WERI-Rb-1 (cell line): ENCODE measurements at regions not wholly inside any gene's neighbourhood (a gene's known extent, or its start where the extent isn't known, plus 50 kb on each side); places are given as distances from the start of the nearest gene placed in this dataset.

ENCODE experiments used
- DNase-seq: peaks from one replicate; pipeline ENCODE4 v3.0.0-alpha.2; 2020
- H3K27ac ChIP-seq: fragments of 250-450 bp; sonication (Bioruptor Pico); 2 replicates; pipeline ENCODE4 v1.5.1; 2020; ENCODE audit warnings: mild to moderate bottlenecking, moderate library complexity
- H3K27me3 ChIP-seq: fragments of 250-450 bp; sonication (Bioruptor Pico); 2 replicates; pipeline ENCODE4 v1.5.1; 2021; ENCODE audit warnings: mild to moderate bottlenecking, low read depth, moderate library complexity; ENCODE audit not compliant: insufficient read depth, severe bottlenecking
- H3K36me3 ChIP-seq: fragments of 250-450 bp; sonication (Bioruptor Pico); 2 replicates; pipeline ENCODE4 v1.5.1; 2020; ENCODE audit warnings: mild to moderate bottlenecking, moderate library complexity
- H3K4me3 ChIP-seq: 2 replicates; pipeline ENCODE4 v1.5.1; 2011; ENCODE audit warnings: low read depth, mild to moderate bottlenecking, control low read depth, low read length
- H3K9me3 ChIP-seq: fragments of 250-450 bp; sonication (Bioruptor Pico); 2 replicates; pipeline ENCODE4 v1.5.1; 2021; ENCODE audit warnings: mild to moderate bottlenecking, moderate library complexity; ENCODE audit not compliant: severe bottlenecking
- TF ChIP-seq, protein P1 (sequence below): IDR thresholded peaks from 2 replicates; pipeline ENCODE4 v1.5.1; 2011; ENCODE audit warnings: low read depth, mild to moderate bottlenecking, control low read depth, inconsistent platforms, low read length

DNA sequence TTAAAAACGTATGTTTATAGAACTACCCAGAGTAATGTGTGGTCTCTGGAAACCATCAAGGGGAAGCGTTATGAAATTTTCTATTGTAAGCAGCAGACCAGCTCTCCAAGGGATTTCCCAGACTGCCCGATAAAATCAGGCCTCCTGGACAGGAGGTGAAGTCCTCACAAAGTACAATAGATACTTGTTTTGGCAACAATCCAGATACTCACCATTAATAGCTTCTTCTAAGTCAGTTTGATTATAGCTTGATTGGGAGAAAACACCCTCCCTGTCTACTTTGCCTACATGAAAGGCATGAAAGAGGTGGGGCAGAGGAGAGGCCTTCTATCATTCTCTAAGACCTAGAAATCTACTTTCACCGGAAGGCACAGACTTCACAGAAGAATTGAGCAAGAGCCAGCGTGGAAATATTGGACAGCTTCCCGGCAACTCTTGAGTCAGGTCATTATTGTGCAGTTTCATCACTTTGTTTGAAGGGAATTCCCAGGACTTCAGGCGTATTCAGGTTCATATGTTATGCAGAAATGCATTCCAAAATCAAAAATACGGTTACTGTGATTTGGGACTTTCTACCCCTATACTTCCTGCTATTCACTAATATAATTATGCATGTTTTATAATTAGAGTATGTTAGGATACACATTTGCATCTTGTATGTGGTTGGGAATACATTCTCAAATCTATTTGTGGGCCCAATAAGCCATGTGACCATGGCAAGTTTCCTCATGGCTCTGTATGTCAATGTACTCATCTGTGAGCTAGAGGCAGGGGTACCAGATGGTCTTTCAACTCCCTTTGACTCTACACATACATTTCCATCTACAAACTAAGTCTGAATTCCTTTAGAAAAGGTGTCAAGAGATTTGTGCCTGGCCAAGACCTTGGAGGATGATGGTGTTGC lies 103.5 kb downstream of the CD47 start:
- H3K27me3 ChIP-seq = no peaks in the 10 kb centered on the region
- H3K4me3 ChIP-seq = no peak overlapping the region
- no peaks in the 10 kb centered on the region for H3K36me3 ChIP-seq
- H3K9me3 ChIP-seq = no peaks in the 10 kb centered on the region
- no peak for DNase-seq
- TF ChIP-seq, protein P1, sequence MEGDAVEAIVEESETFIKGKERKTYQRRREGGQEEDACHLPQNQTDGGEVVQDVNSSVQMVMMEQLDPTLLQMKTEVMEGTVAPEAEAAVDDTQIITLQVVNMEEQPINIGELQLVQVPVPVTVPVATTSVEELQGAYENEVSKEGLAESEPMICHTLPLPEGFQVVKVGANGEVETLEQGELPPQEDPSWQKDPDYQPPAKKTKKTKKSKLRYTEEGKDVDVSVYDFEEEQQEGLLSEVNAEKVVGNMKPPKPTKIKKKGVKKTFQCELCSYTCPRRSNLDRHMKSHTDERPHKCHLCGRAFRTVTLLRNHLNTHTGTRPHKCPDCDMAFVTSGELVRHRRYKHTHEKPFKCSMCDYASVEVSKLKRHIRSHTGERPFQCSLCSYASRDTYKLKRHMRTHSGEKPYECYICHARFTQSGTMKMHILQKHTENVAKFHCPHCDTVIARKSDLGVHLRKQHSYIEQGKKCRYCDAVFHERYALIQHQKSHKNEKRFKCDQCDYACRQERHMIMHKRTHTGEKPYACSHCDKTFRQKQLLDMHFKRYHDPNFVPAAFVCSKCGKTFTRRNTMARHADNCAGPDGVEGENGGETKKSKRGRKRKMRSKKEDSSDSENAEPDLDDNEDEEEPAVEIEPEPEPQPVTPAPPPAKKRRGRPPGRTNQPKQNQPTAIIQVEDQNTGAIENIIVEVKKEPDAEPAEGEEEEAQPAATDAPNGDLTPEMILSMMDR = no peak
- H3K27ac ChIP-seq = no peak overlapping the region

DNA sequence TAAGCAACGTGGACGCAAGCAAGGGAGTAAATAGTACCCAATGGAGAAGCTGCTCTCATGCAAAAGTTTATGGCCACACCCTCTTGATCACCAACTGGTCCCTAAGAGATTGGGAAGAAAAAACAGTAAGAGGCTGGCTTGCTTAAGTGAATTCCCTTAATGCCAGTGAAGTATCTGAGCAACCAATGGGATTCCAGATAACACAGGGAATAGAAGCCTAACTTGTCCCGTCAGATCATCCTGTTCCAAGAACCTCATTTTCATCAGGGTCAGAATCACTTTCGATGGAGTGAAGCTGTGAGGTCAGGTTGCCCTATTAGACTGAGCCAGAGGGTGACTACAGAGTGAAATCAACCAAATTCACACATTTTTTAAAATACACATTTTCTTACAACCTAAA lies 104.3 kb downstream of the CD47 start:
- Histone ChIP-seq H3K36me3 (no peaks in the 10 kb centered on the region), H3K9me3 (no peaks in the 10 kb centered on the region), H3K4me3 (no peak overlapping the region), H3K27ac (no peak overlapping the region), H3K27me3 (no peaks in the 10 kb centered on the region)
- no peak for DNase-seq
- TF ChIP-seq, protein P1 = no peak

DNA sequence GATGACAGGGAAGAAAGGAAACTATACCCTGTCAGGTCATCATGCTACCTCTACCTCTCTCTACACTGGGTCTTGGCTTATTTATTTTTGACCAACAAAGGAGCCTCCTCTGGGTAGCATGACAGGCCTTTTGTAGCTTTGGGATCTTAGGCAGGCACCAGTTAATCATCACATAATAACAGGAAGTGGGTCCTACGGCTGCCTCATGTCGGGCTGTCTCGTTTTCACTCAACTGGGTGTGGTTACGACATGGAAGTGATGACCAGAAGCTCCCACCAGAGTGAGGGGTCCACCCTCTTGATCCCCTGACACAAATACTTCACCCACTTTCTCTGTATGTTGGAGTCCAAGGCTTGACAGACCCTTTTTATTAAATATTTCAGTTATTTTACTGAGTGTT lies 105.3 kb downstream of the CD47 start:
- H3K36me3 ChIP-seq = no peaks in the 10 kb centered on the region
- TF ChIP-seq, protein P1 = no peak
- no peak overlapping the region for H3K27ac ChIP-seq
- no peaks in the 10 kb centered on the region for H3K27me3 ChIP-seq
- H3K4me3 ChIP-seq = no peak overlapping the region
- H3K9me3 ChIP-seq = no peaks in the 10 kb centered on the region
- no peak for DNase-seq

DNA sequence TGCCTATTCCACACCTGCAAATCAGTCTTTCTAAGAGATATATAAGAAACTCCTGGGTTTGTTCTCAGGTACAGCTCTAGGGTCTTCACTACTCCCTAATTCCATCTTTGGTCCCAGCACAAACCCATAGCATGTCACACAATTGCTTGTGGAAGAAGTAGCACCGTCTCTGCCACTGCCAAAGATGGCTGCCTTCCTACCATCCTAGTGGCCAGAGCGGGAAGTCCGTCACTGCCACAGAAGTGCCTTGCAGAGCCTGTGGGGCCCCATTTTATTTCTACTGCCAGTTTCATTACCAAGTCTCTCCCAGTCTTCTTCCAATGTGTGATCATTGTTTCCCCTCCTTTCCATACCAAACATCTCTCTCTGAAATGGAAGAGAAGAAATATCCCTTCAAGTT lies 107.6 kb downstream of the CD47 start:
- Histone ChIP-seq H3K36me3 (no peaks in the 10 kb centered on the region), H3K4me3 (no peak overlapping the region), H3K27me3 (no peaks in the 10 kb centered on the region), H3K9me3 (no peaks in the 10 kb centered on the region), H3K27ac (no peak overlapping the region)
- no peak for DNase-seq
- TF ChIP-seq, protein P1 = peak; percentile 27; the same call in 1 of the 2 replicates

DNA sequence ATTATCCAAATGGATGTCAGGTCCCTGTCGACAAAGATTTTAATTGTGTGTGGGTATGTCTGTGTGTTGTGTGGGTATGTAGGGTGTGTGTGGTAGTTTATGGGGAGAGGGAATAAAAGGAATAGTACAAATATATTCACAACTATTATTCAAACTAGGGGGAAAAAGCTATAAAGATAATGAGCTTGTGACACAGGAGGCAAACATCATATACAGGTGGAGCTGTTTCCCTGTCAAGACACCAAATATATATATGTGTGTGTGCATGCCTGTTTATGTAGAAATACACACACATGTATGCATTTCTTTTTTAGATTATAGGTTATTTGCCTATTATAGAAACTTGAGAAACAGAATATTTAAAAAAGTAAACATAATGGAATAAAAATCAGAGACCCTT lies 108.7 kb downstream of the CD47 start:
- no peak for DNase-seq
- TF ChIP-seq, protein P1 = no peak
- H3K27me3 ChIP-seq = no peaks in the 10 kb centered on the region
- H3K4me3 ChIP-seq = no peak overlapping the region
- H3K27ac ChIP-seq = no peak overlapping the region
- H3K36me3 ChIP-seq = no peaks in the 10 kb centered on the region
- no peaks in the 10 kb centered on the region for H3K9me3 ChIP-seq
